Endothelial cell of umbilical vein (primary cell): ENCODE measurements at regions not wholly inside any gene's neighbourhood (a gene's known extent, or its start where the extent isn't known, plus 50 kb on each side); places are given as distances from the start of the nearest gene placed in this dataset.

Experiments
- BruUV-seq: library from RNA; stranded (reverse); fragments of 400-500 nt; replicated peaks from 2 replicates; lab custom pipeline; 2021; lab: Mats Ljungman, UMichigan
- CTCF ChIA-PET: fragments of 300-600, 350-600 bp; sonication (Branson Sonifier 250); formaldehyde crosslinking; loops from one replicate; lab custom pipeline; 2021; ENCODE audit warnings: antibody characterized with exemption, inconsistent platforms; lab: Charles Lee
- POLR2A ChIA-PET: fragments of 300-600, 350-600 bp; sonication (Branson Sonifier 250); formaldehyde crosslinking; loops from one replicate; lab custom pipeline; 2021; ENCODE audit warnings: antibody characterized with exemption, inconsistent platforms; lab: Charles Lee
- DNase-seq: peaks from one replicate; pipeline ENCODE4 v3.0.0-alpha.2; 2011; ENCODE audit warnings: low read depth, low spot score
- FAIRE-seq: peaks from 2 replicates; lab custom pipeline; 2011; peaks lifted over from hg19 to GRCh38; lab: Jason Lieb, UNC
- H2AFZ ChIP-seq: 2 replicates; pipeline ENCODE4 v1.6.0; 2012; ENCODE audit warnings: low read depth, low read length, control low read depth, inconsistent platforms
- H3K27ac ChIP-seq: 2 replicates; pipeline ENCODE4 v1.5.1; 2011; ENCODE audit warnings: low read depth, mild to moderate bottlenecking, control low read depth, low read length, moderate library complexity; ENCODE audit not compliant: insufficient read depth
- H3K27me3 ChIP-seq, 2 experiments: 2 replicates each; pipeline versions ENCODE4 v1.6.0 to v1.6.1; 2011; ENCODE audit warnings: low read length in 2 of 2, mixed read lengths in 1 of 2; ENCODE audit not compliant: control insufficient read depth in 2 of 2, insufficient read depth in 2 of 2
- H3K36me3 ChIP-seq, 2 experiments: 2 replicates in 1 of 2; 3 replicates in 1 of 2; pipeline ENCODE4 v1.5.1; 2011; ENCODE audit warnings: low read length in 2 of 2, mild to moderate bottlenecking in 1 of 2, moderate library complexity in 1 of 2; ENCODE audit not compliant: control insufficient read depth in 2 of 2, insufficient read depth in 2 of 2; ENCODE audit errors: extremely low read depth in 1 of 2
- H3K4me1 ChIP-seq: 3 replicates; pipeline ENCODE4 v1.5.1; 2011; ENCODE audit warnings: mild to moderate bottlenecking, low read length; ENCODE audit not compliant: control insufficient read depth, insufficient read depth; ENCODE audit errors: extremely low read depth
- H3K4me2 ChIP-seq: 2 replicates; pipeline ENCODE4 v1.6.1; 2011; ENCODE audit warnings: low read length, control low read depth, mixed read lengths; ENCODE audit not compliant: insufficient read depth
- H3K4me3 ChIP-seq, 3 experiments: fragments of 200-600 bp in 1 of 3; sonication (generic), shearing (Covaris generic) in 1 of 3; replicated peaks in 1 of 3; 2 replicates each; pipeline ENCODE4 v1.5.1; 2011 to 2016; ENCODE audit warnings: control low read depth in 3 of 3, low read length in 3 of 3, mild to moderate bottlenecking in 2 of 3, inconsistent platforms in 1 of 3, low read depth in 1 of 3, moderate library complexity in 1 of 3; ENCODE audit not compliant: insufficient read depth in 1 of 3
- H3K79me2 ChIP-seq: 2 replicates; pipeline ENCODE4 v1.6.0; 2012; ENCODE audit warnings: low read length, inconsistent platforms; ENCODE audit not compliant: control insufficient read depth, insufficient read depth
- H3K9ac ChIP-seq: replicated peaks from 2 replicates; pipeline ENCODE3; 2011; ENCODE audit warnings: low read length, control low read depth; ENCODE audit not compliant: insufficient read depth; ENCODE audit errors: extremely low read depth
- H3K9me1 ChIP-seq: replicated peaks from 3 replicates; pipeline ENCODE4 v1.6.0; 2011; ENCODE audit warnings: mild to moderate bottlenecking, low read length; ENCODE audit not compliant: control insufficient read depth, insufficient read depth; ENCODE audit errors: extremely low read depth
- H3K9me3 ChIP-seq: replicated peaks from 2 replicates; pipeline ENCODE4 v1.5.1; 2012; ENCODE audit warnings: low read length, inconsistent platforms; ENCODE audit not compliant: control insufficient read depth, insufficient read depth
- H4K20me1 ChIP-seq: replicated peaks from 2 replicates; pipeline ENCODE3; 2011; ENCODE audit warnings: mild to moderate bottlenecking, low read length; ENCODE audit not compliant: control insufficient read depth, insufficient read depth; ENCODE audit errors: extremely low read depth
- CTCF ChIP-seq, 2 donors: IDR thresholded peaks; 1 replicate in 1 of 2; 2 replicates in 1 of 2; pipeline ENCODE4 v1.5.1; 2011; ENCODE audit warnings: low read length in 2 of 2, mild to moderate bottlenecking in 2 of 2, moderate library complexity in 2 of 2, control low read depth in 1 of 2, inconsistent platforms in 1 of 2, low read depth in 1 of 2; ENCODE audit not compliant: insufficient read depth in 1 of 2; ENCODE audit errors: extremely low read depth in 1 of 2
- EZH2 ChIP-seq: IDR thresholded peaks from 2 replicates; pipeline ENCODE4 v1.6.1; 2012; ENCODE audit warnings: borderline replicate concordance, low read depth, mild to moderate bottlenecking, moderate library complexity, low read length, inconsistent platforms; ENCODE audit not compliant: severe bottlenecking
- FOS ChIP-seq: IDR thresholded peaks from 2 replicates; pipeline ENCODE4 v1.6.1; 2011; ENCODE audit warnings: mild to moderate bottlenecking, low read length, moderate library complexity, borderline replicate concordance; ENCODE audit not compliant: insufficient read depth
- GATA2 ChIP-seq: IDR thresholded peaks from 2 replicates; pipeline ENCODE4 v1.7.0; 2011; ENCODE audit warnings: low read depth, mild to moderate bottlenecking, moderate library complexity, mixed read lengths, low read length; ENCODE audit not compliant: insufficient read length, insufficient read depth
- JUN ChIP-seq: IDR thresholded peaks from 2 replicates; pipeline ENCODE4 v1.6.1; 2011; ENCODE audit warnings: borderline replicate concordance, low read depth; ENCODE audit not compliant: insufficient read length, insufficient read depth
- MAX ChIP-seq: IDR thresholded peaks from 2 replicates; pipeline ENCODE4 v1.6.1; 2011; ENCODE audit not compliant: insufficient read depth, insufficient read length
- MYC ChIP-seq: IDR thresholded peaks from one replicate; pipeline ENCODE4 v1.6.1; 2011; ENCODE audit warnings: mild to moderate bottlenecking, low read depth, low read length
- POLR2A ChIP-seq: IDR thresholded peaks from 2 replicates; pipeline ENCODE4 v1.6.1; 2012; ENCODE audit warnings: low read depth, mild to moderate bottlenecking, control low read depth, low read length
- POLR2AphosphoS5 ChIP-seq: IDR thresholded peaks from 2 replicates; pipeline ENCODE4 v1.6.1; 2012; ENCODE audit warnings: low read depth, mild to moderate bottlenecking, control low read depth, low read length, moderate library complexity; ENCODE audit not compliant: insufficient read depth
- dilution Hi-C: fragments of 300-500 bp; cut with MboI; formaldehyde crosslinking; loops from one replicate; pipeline ENCODE4 v1.15.0; 2019; ENCODE audit warnings: low sequenced_read_pairs; ENCODE audit not compliant: extremely low pct_ligation_motif_present
- intact Hi-C: fragments of 100-400 bp; cut with micrococcal nuclease; formaldehyde crosslinking; loops from one replicate; pipeline ENCODE4 v1.10.0; 2022

- CTCF ChIA-PET, result no interaction called here
Measured at GRCh38 chr2:126238251-126238650, 417.7 kb upstream of the GYPC start.

More at GRCh38 chr2:126238251-126238650, 417.7 kb upstream of the GYPC start:
- intact Hi-C loops, result no loop called here
- no peaks in the 10 kb centered on the region for H3K27me3 ChIP-seq
- FAIRE-seq (no peak), DNase-seq (no peak)
- no peak overlapping the region for H3K9ac ChIP-seq
- H3K9me3 ChIP-seq, result peaks cover 2% of the 10 kb centered on the region
- no peaks in the 10 kb centered on the region for H3K4me1 ChIP-seq
- no TSS peak for BruUV-seq
- H3K79me2 ChIP-seq, result no peaks in the 10 kb centered on the region
- POLR2A ChIA-PET, result no interaction called here
- no peak overlapping the region for H2AFZ ChIP-seq
- H3K4me3 ChIP-seq, result no peak overlapping the region
- no peaks in the 10 kb centered on the region for H4K20me1 ChIP-seq
- dilution Hi-C loops, result no loop called here
- no peak overlapping the region for H3K4me2 ChIP-seq
- H3K27ac ChIP-seq, result no peak overlapping the region
- no peaks in the 10 kb centered on the region for H3K9me1 ChIP-seq
- TF ChIP-seq POLR2AphosphoS5, result no peak
- no peak for TF ChIP-seq GATA2
- TF ChIP-seq POLR2A, result no peak
- TF ChIP-seq JUN, result no peak
- TF ChIP-seq MYC, result no peak
- no peak for TF ChIP-seq CTCF (IDR thresholded peaks at IDR 0.05; ENCODE audit: extremely low read depth in 1 of 2, insufficient read depth in 1 of 2, low read depth in 1 of 2, low read length in 2 of 2)
- TF ChIP-seq FOS, result no peak
- TF ChIP-seq MAX, result no peak
- no peak for TF ChIP-seq EZH2
- H3K36me3 ChIP-seq, result no peaks in the 10 kb centered on the region
